ENCODE measurements at regions not wholly inside any gene's neighbourhood (a gene's known extent, or its start where the extent isn't known, plus 50 kb on each side); places are given as distances from the start of the nearest gene placed in this dataset.
A peak's percentile ranks its signal among the peaks of the same experiment; 100 is the strongest.
"Not testable (repeated sequence)": the region's sequence is repeated elsewhere in the genome, so short reads cannot be mapped to it uniquely, and the experiment has no call there.

DNA sequence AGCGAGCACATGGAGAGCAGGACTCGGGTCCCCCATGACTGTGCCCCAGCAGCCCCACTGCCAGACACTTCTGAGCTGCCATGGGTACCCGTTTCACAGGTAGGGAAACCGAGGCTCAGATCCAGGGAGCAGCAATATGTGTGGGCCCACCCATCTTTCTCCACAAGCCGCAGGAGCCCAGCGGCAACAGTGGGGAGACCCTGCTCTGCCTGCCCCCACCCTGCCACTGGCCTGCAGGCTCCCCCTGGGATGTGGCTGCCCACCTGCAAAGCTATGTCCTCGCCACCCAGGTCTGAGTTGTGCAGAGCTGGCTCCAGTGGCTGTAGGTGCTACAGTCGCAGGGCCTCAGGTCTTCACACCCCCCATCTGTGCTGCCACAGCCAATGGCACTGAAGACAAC is 50.6 kb upstream of the C1QTNF9B start:
- no peak for DNase-seq

DNA sequence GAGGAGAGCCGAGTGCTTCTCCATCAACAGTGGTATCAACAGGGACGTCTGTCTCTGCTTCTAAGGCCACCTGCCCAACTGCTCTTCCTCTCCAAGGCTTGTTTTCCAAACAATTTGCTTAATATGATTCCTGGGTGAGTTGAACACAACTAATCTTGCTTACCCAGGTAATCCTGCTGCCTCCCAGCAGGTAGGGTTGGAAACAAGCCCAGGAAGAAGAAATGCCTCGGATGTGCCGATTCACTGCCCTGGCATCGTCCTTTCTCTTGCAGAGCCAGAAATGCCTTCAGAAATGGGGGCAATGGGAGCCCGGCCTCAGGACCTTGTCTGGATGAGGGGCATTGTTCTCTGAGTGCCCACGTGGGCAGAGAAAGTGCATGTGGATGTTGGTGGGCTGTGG is 51.9 kb upstream of the C1QTNF9B start:
- no peak for DNase-seq

DNA sequence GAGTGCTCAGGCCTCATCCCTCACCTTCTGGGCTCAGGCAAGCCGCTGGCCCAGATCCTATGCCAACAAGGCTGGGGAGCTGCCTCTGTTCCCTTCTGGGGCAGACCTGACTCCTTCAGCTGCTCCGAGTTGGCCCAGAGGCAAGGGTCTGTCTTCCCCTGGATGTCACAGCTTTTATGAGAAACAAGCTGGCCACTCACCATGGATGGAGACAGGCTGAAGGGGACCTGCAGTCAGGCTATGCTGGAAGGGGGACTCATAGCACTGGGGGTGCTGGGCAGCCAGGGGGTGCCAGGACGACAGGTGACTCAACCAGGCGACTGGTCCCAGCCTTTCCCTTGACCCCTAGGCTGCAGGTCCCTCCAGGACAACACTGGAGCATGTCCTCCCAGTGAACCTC is 52.4 kb upstream of the C1QTNF9B start:
- DNase-seq = no peak

DNA sequence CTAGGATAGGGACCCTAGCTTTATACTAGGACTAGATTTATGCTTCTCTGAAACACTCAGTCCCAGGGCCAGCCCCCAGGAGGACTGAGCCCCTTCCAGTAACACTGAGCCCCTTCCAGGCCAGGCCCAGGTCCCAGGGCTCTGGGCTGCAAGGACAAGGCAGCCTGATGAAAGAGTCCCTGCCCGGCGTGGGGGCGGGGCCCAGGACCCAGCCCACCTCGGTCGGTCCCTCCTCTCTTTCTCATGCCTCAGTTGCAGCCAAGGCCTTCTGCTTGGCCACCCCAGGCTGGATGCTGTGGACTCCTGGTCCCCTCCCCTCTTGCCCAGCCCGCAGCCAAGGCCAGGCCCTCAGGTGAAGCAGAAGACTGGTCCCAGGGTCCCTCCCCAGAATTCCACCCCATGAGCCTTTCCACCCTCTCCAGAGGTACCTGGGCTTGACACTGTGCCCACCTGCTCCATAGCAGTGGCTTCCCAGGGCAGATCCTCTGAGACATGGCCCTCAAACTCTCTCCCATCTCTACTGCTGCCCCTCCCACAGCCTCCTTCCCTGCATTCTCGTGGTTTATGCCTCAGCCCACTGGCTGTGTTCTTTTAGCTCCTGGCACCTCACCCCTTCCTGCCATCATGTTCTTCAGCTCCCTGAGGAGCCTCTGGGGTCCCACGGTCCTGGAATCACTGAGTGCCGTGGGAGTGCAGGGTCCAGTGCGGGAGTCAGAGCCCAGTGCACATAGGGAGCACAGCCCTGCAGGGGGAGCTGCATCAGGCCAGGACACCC is 53.6 kb upstream of the C1QTNF9B start:
- no peak for DNase-seq

DNA sequence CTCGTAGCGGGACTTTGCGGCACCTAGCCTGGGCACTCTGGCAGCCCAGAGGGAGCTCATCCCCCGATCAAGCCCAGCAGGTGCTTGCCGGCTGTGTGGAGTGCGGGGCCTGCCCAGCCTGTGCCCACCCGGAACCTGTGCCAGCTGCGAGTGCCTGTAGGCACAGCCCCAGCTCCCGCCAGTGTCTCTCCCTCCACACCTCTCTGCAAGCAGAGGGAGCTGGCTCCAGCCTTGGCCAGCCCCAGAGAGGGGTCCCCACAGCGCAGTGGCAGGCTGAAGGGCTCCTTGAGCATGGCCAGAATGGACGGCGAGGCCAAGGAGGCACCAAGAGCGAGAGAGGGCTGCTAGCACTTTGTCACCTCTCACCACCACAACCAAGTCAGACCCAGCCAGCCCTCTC is 55.5 kb upstream of the C1QTNF9B start:
- no peak for DNase-seq

DNA sequence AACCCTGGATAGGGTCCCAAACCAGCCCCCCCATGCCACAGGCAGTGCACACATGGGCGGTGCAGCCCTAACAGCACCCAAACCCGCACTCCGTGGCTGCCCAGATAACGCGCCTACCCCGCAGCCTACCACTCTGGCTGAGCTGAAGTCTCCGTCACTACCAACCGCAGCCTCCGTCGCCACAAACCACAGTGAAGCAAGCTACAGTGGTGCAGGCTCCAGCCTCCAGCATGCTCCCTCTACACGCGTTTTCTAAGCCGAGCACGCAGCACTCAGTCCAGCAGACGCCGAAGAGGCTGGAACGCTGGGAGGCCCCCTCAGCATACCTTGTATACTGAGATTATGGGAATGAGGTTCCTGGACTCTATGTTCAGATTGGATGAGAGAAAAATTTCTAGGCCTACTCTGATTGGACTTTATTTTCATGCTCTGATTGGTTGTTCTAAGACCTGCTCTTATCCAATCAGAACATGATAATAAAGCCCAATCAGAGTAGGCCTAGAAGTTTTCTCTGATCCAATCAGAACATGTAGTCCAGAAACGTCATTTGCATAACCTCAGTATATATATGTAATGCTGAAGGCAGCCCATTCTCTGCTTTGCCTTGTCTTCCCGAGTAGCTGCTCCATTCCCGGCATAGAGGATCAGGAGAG is 56.7 kb upstream of the C1QTNF9B start:
- no peak for DNase-seq

DNA sequence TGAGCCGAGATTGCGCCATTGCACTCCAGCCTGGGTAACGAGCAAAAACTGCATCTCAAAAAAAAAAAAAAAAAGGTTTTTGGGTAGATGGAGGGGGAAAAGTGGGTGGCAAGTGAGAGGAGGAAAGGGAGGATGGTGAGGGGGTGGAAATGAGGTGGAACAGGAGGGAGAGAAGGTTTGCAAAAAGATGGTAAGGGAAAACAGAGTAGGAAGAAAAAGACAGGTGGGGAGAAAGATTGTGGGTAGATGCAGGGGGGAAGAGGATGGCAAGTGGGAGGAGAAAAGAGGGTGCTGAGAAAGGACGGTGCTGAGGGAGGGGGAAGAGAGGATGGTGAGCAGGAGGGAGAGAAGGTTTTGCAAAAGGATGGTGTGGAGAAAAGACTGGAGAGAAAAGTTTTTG is 57.8 kb upstream of the C1QTNF9B start:
- DNase-seq = no peak

DNA sequence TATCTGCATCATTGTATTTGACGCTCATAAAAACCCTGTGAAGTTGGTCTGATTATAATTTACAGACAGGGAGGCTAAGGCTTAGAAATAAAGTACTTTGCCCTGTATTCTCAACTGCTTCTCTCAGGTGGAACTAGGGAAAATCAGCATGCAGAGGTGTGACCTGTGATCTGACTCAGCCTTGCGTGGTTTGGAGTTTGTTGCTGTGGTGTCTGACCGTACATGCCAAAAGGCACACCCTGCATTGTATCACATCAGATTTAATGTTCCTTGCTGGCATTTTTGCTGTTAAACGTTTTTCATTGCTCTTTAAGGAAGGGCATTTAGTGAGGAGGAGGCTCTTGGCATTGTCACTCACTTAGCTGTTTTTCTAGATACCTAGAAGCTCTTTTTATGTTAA is 58.8 kb upstream of the C1QTNF9B start:
- no peak for DNase-seq

DNA sequence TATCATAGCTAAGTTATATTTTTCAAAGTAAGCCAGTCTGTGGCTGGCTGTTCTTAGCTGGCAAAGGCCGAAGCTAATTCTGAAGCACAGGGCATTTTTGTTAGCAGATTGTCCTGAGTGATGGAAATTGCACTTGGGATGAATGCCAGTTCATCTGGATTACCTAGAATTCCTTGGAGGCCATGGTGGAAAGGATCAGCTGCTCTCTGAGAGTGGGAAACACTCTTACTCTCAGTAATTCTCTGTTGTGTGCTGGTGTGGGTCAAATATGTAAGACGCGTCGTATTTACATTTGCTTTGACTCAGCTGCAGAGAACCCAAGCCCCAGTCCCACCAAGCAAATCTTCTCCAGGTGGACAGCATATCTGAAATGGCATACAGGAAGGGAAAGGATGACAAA is 60.7 kb upstream of the C1QTNF9B start:
- no peak for DNase-seq

DNA sequence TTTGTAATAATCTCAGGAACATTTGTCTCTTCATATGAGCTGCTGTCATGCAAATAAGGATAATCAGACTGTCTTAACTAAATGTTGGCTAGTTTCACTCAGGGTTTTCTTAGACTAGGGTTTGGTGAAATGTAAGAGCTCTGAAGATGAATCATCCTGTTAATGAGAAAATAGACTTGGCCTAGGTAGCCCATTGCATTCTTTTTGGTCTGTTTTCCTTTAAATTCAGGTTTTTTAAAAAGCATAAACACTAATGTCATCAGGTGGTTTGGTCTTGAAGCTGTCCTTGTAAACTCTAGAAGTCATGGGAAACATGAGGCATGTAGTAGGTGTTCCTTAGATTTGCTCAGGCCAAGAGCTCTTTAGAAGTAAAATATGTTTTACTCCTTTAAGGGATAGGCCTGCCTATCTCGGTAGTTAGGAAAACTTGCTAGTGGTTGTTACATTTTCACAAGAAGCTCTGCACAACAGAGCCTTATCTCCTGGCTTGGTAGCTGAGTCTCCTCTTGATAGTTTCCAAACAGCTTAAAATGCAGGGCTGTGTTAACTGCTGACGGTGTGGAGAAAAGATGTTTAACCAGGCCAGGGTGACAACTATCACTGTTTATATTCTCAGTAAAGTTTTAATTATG is 62.0 kb upstream of the C1QTNF9B start:
- DNase-seq = no peak

DNA sequence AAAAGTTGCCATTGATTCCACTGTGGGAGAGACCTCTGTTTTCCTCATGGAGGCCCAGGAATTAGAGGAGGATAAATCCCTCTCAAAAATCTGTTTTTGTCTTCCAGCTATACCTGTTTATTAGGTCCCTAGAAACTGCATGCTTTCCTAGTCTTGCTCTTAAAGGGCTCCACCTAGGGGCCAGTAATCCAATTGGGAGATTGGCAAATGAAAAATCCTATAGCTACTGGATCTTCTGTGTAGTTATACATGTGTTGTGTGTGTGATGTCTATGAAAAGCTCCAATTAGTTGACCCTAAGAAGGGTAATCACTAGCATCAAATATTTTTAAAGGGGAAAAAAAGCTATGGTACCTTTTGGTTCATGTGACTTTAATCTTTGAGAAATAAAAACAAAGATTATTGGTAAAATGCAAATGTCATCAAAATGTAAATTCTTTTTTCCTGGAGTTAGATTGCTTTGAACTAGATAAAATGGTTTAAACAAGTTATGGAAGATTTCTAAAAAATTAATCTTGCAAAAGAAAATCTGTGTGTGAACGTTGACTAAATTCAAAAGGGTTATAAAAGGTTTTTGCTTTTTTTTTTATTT is 63.4 kb upstream of the C1QTNF9B start:
- DNase-seq = no peak

DNA sequence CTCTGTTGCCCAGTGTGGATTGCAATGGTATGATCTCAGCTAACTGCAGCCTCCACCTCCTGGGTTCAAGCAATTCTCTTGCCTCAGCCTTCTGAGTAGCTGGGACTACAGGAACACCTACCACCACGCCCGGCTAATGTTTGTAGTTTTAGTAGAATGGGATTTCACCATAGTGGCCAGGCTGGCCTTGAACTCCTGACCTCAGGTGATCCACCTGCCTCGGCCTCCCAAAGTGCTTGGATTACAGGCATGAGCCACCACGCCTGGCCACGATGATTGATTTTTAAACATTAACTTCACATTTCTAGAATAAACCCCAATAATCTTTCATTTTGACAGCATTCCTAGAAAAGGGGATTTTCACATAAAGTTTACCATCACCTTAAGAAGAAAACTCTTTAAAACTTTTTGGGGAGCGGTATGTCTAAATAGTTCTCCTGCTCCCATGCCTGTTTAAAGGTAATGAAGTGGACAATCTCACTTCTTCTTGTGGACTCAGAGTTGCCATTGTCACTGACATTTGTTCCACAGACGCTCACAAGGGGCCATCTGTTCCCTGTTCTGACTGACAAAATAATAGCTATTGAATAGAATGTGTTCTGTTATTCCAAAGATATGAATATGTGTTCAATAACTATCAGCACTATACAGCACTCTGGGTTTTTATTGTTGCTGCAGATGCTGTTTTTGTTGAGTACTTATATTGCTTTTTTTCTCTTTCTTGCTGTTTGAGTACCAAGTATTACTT is 66.1 kb upstream of the C1QTNF9B start:
- DNase-seq = no peak

DNA sequence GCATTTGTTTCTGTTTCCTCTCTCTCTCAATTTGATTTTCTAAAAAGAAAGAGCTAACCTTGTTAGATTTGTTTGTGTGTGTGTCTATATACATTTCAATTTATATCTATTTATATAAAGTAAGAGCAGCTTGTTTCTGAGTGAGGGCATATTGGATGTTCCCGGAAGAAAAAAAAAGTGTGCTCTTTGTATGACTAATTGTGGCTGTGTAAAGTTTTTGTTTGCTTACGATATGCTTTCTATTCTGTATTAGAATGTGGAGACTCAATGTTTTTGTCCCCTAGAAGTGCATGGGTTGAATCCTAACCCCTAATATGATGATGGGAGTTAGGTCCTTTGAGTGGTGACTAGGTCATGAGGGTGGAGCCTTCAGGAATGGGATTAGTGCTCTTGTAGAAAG is 66.6 kb upstream of the C1QTNF9B start:
- DNase-seq = no peak

DNA sequence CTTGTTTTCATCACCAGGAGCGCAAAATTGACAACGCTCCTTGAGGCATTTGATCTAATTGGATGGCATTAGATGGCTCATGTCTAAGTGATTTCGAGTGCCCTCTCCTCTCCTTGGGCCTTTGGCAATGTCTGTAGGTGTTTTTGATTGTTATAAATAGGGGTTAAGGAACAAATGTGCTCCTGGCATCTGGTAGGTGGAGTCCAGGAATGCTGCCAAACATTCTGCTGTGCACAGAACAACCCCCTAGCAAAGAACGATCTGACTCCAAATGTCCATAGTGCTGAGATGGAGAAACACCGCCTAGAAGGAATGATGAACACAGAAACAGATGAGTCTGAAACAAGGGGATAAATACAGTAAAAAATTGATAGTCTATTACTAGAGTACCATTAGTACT is 68.0 kb upstream of the C1QTNF9B start:
- no peak for DNase-seq

DNA sequence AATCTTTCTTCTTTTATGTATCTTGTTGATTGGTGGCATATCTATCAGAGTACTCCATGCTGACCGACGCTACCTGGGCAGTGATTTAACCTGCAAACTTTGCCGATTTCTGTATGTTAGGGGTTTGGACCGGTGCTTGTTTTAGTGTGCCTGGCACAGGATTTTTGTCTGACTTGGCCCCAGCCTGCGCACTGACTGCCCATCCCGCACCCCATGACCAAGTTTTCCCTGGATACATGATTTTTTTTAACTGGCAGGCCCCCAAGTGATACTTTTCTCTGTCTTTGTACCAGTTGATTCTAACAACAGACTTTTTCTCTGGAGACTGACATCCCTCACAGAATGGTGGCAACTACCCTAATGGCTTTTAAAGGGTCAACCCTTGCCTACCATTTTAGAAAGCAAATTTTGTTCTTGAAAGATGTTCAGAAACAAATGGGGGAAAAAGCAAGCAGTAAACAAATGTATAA is 69.0 kb upstream of the C1QTNF9B start:
- no peak for DNase-seq

DNA sequence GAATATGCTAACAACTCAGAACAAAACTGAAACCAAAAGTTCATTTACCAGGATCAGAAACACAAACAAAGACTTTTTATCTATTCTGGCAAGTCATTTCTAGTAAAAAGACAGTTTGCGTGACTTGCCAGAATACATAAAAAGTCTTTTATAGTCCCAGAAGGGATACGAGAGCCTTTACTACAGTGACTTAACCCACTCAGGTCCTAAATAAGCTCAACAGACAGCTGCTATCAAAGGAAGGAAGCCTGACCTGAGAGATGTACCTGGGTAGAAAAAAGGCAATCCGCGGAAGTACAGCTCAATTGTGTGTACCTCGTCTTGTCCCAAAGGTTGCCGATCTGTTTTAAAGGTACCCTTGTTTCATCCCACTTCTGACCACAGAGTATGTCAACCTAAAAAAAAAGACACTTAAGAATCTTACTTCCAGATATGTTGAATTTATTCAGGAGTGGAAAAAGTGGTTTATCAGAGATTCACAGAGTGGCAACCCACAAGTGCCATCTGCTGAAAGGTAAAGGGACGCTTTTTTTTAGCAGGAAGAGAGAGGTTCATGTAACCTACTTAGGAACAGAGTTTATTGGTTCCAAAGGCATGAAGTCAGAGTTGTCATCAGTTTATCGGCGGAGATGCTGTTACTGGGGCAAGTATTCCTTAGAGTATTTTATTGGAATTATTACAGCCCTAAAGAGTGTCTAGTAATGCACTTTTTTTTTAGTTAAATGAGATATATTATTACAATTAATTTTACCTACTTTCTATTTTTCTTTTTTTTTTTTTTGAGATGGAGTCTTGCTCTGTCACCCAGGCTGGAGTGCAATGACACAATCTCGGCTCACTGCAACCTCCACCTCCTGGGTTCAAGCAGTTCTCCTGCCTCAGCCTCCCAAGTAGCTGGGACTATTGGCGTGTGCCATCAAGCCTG is 69.7 kb upstream of the C1QTNF9B start:
- no peak for DNase-seq

DNA sequence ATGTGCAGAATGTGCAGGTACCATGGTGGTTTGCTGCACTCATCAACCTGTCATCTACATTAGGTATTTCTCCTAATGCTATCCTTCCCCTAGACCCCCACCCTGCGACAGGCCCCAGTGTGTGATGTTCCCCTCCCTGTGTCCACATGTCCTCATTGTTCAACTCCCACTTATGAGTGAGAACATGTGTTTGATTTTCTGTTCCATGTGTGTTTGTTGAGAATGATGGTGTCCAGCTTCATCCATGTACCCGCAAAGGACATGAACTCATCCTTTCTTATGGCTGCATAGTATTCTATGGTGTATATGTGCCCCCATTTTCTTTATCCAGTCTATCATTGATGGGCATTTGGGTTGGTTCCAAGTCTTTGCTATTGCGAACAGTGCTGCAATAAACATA is 70.5 kb upstream of the C1QTNF9B start:
- not testable (repeated sequence) for DNase-seq

DNA sequence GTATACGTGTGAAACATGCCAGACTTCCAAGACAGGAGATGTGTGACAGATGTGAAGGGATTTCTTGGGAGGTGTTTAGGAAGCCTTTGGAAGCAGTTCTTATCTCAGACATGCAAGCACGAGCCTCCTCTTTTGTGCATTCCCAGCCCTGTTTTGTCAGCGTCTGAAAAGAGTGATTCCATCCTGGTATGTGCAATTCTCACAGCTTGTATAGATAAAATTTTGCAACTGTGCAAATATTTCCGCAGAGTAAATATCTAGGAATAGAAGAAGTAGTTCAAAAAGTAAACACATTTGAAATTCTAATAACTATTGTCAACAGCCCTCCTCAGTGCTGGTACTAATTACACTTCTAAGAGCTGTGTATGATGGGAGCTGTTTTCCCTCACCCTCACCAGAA is 72.3 kb upstream of the C1QTNF9B start:
- no peak for DNase-seq

DNA sequence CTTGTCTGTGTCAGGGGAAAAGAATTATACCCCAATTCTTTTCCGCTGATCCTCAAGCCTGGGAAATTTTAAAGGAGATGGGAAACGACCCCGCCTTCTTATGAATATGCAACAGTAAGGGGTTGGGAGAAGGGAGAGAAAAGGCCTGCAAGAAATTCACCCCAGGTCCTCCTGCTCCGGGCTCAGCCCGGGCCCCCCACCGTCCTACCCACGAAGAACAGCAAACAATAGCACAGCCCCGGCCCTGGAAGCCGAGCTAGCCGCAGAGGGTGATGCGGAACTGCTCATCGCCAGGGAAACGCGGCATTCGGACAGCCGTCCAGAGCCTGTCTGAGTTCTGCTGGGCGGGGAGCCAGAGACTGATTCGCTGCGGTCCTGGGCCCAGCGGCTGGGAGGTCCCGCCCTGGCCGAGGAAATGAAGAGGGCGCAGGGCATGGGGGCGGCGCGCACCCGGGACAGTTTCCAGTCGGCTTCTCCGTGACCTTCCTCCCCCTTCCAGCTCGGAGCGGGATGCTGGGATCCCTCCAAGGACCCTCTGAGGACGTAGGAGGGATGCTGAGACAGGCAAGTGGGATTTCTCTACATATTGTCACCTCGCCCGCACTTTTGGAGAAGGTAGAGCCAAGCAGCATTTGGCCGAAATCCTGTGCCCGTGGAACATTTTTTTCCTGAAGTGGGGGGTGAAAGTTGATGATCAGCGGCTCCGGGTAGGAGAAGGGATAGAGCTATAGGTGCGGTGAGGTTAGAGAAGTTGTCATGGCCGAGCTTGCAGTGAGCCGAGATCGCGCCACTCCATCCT is 82.3 kb upstream of the C1QTNF9B start:
- peak; percentile 22 to 39 for DNase-seq

DNA sequence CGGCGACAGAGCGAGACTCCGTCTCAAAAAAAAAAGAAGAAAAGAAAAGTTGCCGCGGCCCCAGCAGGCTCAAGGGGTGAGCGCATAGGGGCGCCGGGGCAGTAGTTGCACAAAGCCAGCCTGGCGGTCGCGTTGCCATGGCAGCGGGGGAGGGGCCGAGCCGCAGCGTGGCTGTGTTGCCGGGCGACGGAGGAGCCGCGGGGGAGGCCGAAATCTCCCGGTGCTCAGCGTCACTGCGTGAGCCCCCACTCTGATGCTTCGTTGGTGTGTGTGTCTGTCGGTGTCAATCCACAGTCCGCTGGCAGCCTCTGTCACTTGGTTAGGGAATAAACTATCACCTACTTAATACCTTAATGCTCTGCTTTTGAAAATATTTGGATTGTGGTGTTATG is 82.9 kb upstream of the C1QTNF9B start:
- DNase-seq = peak; percentile 88

DNA sequence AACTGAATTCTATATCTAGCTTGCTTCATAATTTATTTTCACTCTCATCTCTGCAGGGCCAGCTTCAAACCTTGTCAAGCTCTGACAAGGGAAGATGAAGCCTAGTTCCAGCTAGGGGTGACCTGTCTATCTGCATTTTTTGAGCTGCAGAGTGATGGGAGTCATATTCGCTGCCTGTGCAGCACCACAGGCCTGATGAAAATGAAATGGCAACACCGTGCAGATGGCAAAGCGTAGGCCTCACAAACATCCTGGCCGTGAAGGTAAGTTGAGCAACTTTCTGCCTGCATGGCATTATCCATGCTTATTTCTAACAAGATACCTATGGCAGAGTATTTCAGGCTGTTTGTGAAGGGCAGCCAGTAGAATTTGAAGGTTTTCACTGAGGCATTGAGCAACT is 86.4 kb upstream of the C1QTNF9B start:
- DNase-seq = no peak
